Activated T-cell treated with anti-CD3 and anti-CD28 coated beads, Interleukin-2, amount 50 U/mL, for 24 hours (primary cell): ENCODE measurements at regions not wholly inside any gene's neighbourhood (a gene's known extent, or its start where the extent isn't known, plus 50 kb on each side); places are given as distances from the start of the nearest gene placed in this dataset.

Experiments
- DNase-seq: peaks from one replicate; pipeline ENCODE4 v3.0.0-alpha.2; 2020
- H3K27ac Mint-ChIP-seq: 2 replicates; pipeline ENCODE4 v1.8.0; 2020; ENCODE audit warnings: mild to moderate bottlenecking, mixed read lengths
- H3K27me3 Mint-ChIP-seq: 2 replicates; pipeline ENCODE4 v1.8.0; 2020; ENCODE audit warnings: mixed read lengths
- H3K36me3 Mint-ChIP-seq: 2 replicates; pipeline ENCODE4 v1.8.0; 2020; ENCODE audit warnings: low read depth, mixed read lengths
- H3K4me1 Mint-ChIP-seq: 2 replicates; pipeline ENCODE4 v1.8.0; 2020; ENCODE audit warnings: low read depth, mixed read lengths
- H3K4me3 Mint-ChIP-seq: 2 replicates; pipeline ENCODE4 v1.8.0; 2020; ENCODE audit warnings: mild to moderate bottlenecking, moderate library complexity, mixed read lengths
- H3K9me3 Mint-ChIP-seq: 2 replicates; pipeline ENCODE4 v1.8.0; 2020; ENCODE audit warnings: mixed read lengths

- Mint-ChIP-seq H3K4me3 (no peak overlapping the region), H3K27me3 (peaks cover 3% of the 10 kb centered on the region), H3K36me3 (no peaks in the 10 kb centered on the region), H3K4me1 (no peaks in the 10 kb centered on the region), H3K27ac (no peak overlapping the region), H3K9me3 (no peaks in the 10 kb centered on the region)
- no peak for DNase-seq
These were observed 599.1 kb downstream of the QKI start for GRCh38 chr6:164013480-164014208.

GRCh38 chr6:164011321-164011720 lies 596.8 kb downstream of the QKI start:
- no peaks in the 10 kb centered on the region for H3K27me3 Mint-ChIP-seq
- DNase-seq, result no peak
- no peaks in the 10 kb centered on the region for H3K36me3 Mint-ChIP-seq
- no peaks in the 10 kb centered on the region for H3K4me1 Mint-ChIP-seq
- no peak overlapping the region for H3K4me3 Mint-ChIP-seq
- H3K27ac Mint-ChIP-seq, result no peak overlapping the region
- H3K9me3 Mint-ChIP-seq, result no peaks in the 10 kb centered on the region

- no peaks in the 10 kb centered on the region for H3K36me3 Mint-ChIP-seq
- no peaks in the 10 kb centered on the region for H3K27me3 Mint-ChIP-seq
- H3K4me1 Mint-ChIP-seq, result no peaks in the 10 kb centered on the region
- no peak for DNase-seq
- H3K9me3 Mint-ChIP-seq, result no peaks in the 10 kb centered on the region
- H3K27ac Mint-ChIP-seq, result no peak overlapping the region
- no peak overlapping the region for H3K4me3 Mint-ChIP-seq
These were observed 596.1 kb downstream of the QKI start for GRCh38 chr6:164010441-164011103.

- Mint-ChIP-seq H3K4me1 (no peaks in the 10 kb centered on the region), H3K36me3 (no peaks in the 10 kb centered on the region), H3K4me3 (no peak overlapping the region), H3K27me3 (peaks cover 2% of the 10 kb centered on the region), H3K9me3 (no peaks in the 10 kb centered on the region), H3K27ac (no peak overlapping the region)
- no peak for DNase-seq
These were observed 594.4 kb downstream of the QKI start for GRCh38 chr6:164008902-164009301.

GRCh38 chr6:164007881-164008280 lies 593.4 kb downstream of the QKI start:
- DNase-seq, result no peak
- Mint-ChIP-seq H3K27me3 (peaks cover 3% of the 10 kb centered on the region), H3K4me3 (no peak overlapping the region), H3K27ac (no peak overlapping the region), H3K9me3 (no peaks in the 10 kb centered on the region), H3K36me3 (no peaks in the 10 kb centered on the region), H3K4me1 (no peaks in the 10 kb centered on the region)

GRCh38 chr6:164006459-164006858 lies 591.9 kb downstream of the QKI start:
- Mint-ChIP-seq H3K4me1 (no peaks in the 10 kb centered on the region), H3K4me3 (no peak overlapping the region), H3K36me3 (no peaks in the 10 kb centered on the region), H3K27ac (no peak overlapping the region), H3K9me3 (no peaks in the 10 kb centered on the region), H3K27me3 (peaks cover 8% of the 10 kb centered on the region)
- no peak for DNase-seq

GRCh38 chr6:164005004-164005711 lies 590.6 kb downstream of the QKI start:
- DNase-seq, result no peak
- Mint-ChIP-seq H3K9me3 (no peaks in the 10 kb centered on the region), H3K27ac (no peak overlapping the region), H3K4me3 (no peak overlapping the region), H3K36me3 (no peaks in the 10 kb centered on the region), H3K27me3 (peaks cover 8% of the 10 kb centered on the region), H3K4me1 (no peaks in the 10 kb centered on the region)

GRCh38 chr6:164000276-164000675 lies 585.8 kb downstream of the QKI start:
- H3K9me3 Mint-ChIP-seq, result no peaks in the 10 kb centered on the region
- no peaks in the 10 kb centered on the region for H3K36me3 Mint-ChIP-seq
- H3K27me3 Mint-ChIP-seq, result peaks cover 12% of the 10 kb centered on the region
- no peak for DNase-seq
- H3K4me1 Mint-ChIP-seq, result no peaks in the 10 kb centered on the region
- no peak overlapping the region for H3K27ac Mint-ChIP-seq
- H3K4me3 Mint-ChIP-seq, result no peak overlapping the region

GRCh38 chr6:163999475-164000125 lies 585.1 kb downstream of the QKI start:
- Mint-ChIP-seq H3K4me1 (no peaks in the 10 kb centered on the region), H3K27me3 (peaks cover 12% of the 10 kb centered on the region), H3K27ac (no peak overlapping the region), H3K4me3 (no peak overlapping the region), H3K9me3 (no peaks in the 10 kb centered on the region), H3K36me3 (no peaks in the 10 kb centered on the region)
- DNase-seq, result no peak

GRCh38 chr6:163998496-163998895 lies 584.0 kb downstream of the QKI start:
- H3K9me3 Mint-ChIP-seq, result no peaks in the 10 kb centered on the region
- H3K27ac Mint-ChIP-seq, result no peak overlapping the region
- no peaks in the 10 kb centered on the region for H3K4me1 Mint-ChIP-seq
- no peaks in the 10 kb centered on the region for H3K36me3 Mint-ChIP-seq
- peaks cover 12% of the 10 kb centered on the region for H3K27me3 Mint-ChIP-seq
- H3K4me3 Mint-ChIP-seq, result no peak overlapping the region
- no peak for DNase-seq

GRCh38 chr6:163996491-163996890 lies 582.0 kb downstream of the QKI start:
- no peaks in the 10 kb centered on the region for H3K4me1 Mint-ChIP-seq

GRCh38 chr6:163994566-163994965 lies 580.0 kb downstream of the QKI start:
- H3K27me3 Mint-ChIP-seq, result peaks cover 6% of the 10 kb centered on the region
- H3K4me3 Mint-ChIP-seq, result no peak overlapping the region
- H3K4me1 Mint-ChIP-seq, result no peaks in the 10 kb centered on the region
- DNase-seq, result no peak
- H3K27ac Mint-ChIP-seq, result no peak overlapping the region
- H3K36me3 Mint-ChIP-seq, result no peaks in the 10 kb centered on the region
- no peaks in the 10 kb centered on the region for H3K9me3 Mint-ChIP-seq

More at GRCh38 chr6:163996491-163996890, 582.0 kb downstream of the QKI start:
- Mint-ChIP-seq H3K9me3 (no peaks in the 10 kb centered on the region), H3K36me3 (no peaks in the 10 kb centered on the region), H3K4me3 (no peak overlapping the region), H3K27me3 (peaks cover 7% of the 10 kb centered on the region), H3K27ac (no peak overlapping the region)
- DNase-seq, result no peak

GRCh38 chr6:163992701-163993100 lies 578.2 kb downstream of the QKI start:
- Mint-ChIP-seq H3K4me3 (no peak overlapping the region), H3K36me3 (no peaks in the 10 kb centered on the region), H3K4me1 (no peaks in the 10 kb centered on the region), H3K27ac (no peak overlapping the region), H3K9me3 (no peaks in the 10 kb centered on the region), H3K27me3 (peaks cover 10% of the 10 kb centered on the region)
- DNase-seq, result no peak

GRCh38 chr6:163992056-163992455 lies 577.5 kb downstream of the QKI start:
- Mint-ChIP-seq H3K9me3 (no peaks in the 10 kb centered on the region), H3K4me3 (no peak overlapping the region), H3K4me1 (no peaks in the 10 kb centered on the region), H3K27me3 (peaks cover 10% of the 10 kb centered on the region), H3K36me3 (no peaks in the 10 kb centered on the region), H3K27ac (no peak overlapping the region)
- DNase-seq, result no peak
